HG02623 (cell line): ENCODE measurements at regions not wholly inside any gene's neighbourhood (a gene's known extent, or its start where the extent isn't known, plus 50 kb on each side); places are given as distances from the start of the nearest gene placed in this dataset.

Experiments
- ATAC-seq: cut with Tn5 transposase; IDR thresholded peaks from one replicate; pipeline ENCODE4 v1.9.1; 2021; ENCODE audit warnings: moderate library complexity; ENCODE audit not compliant: unreplicated experiment

DNA sequence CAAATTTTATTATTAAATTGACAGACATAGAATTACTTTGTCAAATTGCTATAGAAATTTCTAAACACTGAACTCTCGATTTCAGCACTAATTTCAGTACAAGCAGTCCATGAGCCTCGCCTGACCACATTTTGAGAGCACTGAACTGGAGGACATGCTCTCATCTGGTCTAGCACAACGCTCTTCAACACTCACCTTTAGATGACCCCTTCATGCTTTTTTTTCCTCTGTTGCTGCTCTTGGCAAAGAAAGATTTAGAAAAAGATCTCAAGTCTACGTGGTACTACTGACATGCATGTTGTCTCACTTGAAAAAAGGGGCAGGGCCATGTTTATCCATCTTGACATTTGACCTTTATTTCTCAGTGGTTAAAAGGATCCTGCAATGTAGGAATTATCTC is 981.5 kb downstream of the DIAPH3 start:
- no peak for ATAC-seq

DNA sequence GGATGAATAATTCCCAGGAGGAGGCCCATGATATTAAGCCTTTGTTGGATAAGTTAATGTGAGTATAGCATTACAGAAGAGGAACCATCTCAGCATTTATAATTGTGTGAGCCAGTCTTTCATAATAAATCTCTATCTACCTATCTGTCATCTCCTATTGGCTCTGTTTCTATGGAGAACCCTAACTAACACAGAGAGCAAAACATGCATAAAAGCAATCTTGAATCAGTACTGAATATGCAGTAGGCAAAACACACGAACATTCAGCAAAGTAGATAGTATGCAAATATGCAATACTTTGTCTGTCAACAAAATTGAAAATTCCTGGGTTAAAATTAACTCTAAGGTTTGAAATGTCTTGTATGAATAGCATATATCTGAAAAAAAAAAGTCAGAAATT is 966.3 kb downstream of the DIAPH3 start:
- ATAC-seq, result no peak

DNA sequence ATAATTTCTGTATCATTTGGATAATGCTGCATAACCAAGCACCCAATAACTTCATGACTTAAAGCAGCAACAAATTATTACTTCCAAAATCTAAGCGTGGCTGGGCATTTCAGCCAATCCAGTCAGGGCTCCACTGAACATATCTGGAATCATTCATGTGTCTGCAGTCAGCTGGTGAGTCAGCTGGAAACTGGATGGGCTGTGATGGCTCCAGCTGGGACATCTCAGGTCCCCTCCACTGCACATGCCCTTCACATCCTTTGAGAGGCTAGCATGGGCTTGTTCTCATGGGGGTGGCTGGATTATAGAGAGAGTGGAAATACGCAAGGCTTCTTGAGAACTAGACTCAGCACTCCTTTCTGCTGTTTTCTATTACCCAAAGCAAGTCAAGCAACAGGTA is 961.9 kb downstream of the DIAPH3 start:
- no peak for ATAC-seq

DNA sequence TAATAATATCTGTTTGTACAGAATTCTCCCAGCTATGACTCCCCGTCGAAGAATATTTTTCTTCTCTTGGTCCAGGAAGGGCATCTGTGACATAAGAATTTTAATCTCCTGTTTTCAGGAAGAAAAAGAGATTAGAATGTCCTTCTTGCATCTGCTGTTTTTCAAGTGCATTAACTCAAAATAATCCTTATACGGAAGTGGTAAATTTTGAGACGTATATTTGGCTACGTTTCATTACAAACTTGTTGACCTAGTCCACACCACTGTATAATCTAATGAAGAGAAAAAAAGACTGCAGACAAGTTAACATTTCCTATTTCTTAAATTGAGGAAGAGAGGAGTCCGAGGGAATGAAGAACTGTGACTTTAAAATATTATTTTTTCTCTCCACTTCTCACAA is 959.9 kb downstream of the DIAPH3 start:
- ATAC-seq, result no peak

DNA sequence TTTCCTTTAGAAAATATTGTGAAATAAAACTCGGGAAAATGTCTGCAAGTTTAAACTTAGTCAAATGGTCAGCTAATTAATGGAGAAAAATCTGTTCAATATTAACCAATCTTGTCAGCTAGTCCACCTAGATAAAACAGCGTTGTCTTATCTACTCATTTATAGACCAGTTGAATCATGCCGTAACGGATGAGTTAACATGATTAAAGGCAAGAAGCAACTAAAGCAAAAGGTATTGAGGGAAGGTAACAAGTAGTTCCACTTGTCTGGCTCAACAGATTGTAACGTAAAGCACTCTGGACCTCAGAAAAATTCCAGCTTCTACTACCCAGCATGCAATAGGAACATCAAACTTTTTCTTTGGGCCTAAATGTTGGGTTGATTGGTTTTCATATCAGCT is 958.2 kb downstream of the DIAPH3 start:
- ATAC-seq, result no peak

DNA sequence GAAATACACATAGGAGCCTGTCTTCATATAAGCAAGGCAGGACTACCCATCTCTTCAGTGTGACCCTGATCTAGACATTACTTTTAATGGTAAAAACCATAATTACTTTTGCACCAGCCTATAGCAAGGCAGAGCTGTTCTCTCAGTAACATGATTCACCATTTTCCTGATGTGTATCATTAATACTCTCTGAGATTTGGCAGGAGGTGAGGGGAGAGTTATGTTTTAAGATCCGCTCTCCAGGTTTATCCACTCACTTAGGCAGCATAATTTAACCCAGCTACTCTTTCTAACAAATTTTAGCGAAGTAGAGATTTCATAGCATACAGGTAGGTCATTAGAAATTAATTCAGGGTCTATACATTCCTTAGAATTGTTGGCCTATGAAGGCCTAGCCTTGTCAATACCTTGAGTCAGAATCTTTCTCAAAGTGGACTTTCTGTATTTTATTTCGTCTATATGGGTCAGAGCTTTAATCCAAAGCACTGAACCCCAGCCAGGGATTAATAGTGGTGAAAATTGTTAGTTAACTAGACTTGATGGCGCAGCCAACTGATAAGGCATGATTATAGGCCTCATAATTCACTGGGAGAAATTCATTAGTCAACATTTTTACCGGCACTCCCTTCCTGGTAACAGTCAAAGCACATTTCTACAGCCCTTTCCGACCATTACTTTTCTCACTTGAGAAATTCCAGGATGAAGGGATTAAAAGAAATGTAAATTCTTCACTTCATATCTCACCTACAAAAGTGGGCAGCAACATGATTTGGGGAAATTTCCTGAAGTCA is 955.1 kb downstream of the DIAPH3 start:
- ATAC-seq, result no peak

DNA sequence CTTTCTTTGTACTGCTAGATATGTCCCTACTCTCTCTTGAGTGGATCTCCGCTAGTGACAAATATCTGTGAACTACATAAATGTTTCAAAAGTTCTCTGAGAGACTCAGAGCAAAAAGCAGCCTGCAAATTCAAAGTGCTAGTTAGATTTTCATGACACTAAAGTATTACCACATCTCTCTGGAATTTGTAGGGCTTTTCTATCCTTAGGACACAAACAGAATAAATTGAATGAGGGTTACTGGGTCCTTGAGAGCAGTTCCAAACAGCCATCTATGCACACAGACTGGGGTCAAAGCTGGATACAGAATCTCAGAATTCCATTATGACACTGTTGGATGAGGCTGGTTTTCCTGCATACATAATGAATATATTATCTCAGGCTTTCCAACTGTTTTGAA is 953.2 kb downstream of the DIAPH3 start:
- no peak for ATAC-seq

DNA sequence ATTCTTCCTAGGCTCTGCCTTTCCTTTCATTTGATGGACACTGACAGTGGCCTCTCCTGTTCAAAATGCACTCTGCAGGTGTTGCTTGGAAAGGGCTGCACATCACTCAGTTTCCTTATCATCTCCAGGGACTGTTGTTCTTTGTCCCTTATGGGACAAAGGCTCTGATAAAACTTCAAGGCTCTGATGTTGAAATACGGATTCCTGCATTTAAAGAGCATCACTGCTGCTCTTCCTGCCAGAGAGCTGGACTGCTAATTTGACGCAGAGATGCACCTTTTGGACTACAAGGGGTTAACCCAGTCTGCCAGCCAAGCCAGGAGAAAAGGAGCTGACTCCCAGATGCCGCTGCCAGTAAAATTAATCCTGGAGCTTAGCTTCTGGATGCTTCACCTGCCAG is 952.1 kb downstream of the DIAPH3 start:
- ATAC-seq, result no peak

DNA sequence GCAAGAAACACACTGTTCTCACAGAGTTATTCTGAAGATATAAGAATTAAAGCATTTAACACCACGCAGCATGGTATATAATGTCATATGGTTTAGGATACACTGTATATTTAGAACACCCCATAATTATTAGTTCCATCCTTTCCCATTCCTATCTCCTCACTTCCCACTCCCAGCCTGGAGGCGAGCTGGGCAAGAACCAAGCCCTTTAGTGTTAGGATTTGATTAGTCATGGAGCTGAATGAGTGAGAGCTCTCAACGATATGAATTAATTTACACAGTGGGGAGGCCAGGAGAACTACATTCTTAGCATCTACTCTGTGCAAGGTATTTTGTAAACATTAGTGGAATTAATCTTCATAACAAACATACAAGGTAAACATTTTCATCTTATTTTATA is 934.3 kb downstream of the DIAPH3 start:
- ATAC-seq, result no peak

DNA sequence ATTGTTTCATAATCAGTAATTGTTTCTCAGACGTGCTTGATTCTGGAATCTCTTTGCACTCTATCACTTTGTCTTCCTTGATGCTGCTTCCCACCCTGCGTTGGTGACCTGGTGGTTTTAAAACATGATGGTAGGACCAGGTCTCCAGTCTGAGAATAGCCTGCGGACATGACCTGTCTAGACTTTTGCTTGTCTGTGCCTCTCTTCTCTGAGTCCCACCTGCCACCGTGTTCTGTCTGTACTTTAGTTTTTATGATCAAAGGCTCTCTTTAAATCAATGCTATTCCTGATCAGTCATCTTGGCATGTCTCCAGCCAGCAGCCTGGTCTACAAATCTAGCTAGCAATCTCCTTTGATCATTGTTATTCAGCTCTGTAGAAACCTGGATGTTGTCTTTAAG is 933.9 kb downstream of the DIAPH3 start:
- ATAC-seq, result no peak

DNA sequence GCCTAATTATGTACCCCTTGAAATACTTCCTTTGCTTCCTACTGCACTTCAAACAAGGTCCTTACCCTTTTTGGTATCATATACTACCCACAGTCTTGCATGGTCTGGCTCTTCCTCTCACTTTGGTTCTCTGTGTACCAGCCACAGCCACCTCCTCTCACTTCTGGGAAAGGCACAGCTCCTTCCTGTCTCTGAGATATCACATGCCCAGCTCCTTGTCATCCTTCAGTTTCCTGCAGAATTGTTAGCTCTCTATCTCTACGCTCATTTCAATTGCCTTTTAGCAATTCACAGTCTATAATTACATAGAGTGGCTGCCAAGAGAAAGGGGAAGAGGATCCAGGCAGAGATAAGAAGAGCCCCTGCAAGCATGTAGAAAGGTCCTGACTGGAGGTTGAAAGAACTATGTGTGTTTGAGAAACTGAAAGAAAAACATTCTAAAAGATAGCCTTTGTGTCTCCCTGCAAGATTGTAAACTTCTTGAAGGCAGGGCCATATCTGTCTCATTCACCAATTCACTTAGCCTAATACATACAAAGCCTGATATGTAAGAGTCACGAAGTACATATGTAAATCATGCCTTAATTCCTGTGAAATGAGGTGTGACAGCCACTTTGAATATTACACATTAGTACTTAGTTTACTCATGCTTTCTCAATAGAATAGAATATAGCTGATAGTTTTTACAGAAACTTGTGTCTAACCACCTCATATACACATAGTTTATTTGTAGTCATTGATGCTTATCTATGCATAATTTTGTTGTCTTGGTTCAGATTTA is 933.1 kb downstream of the DIAPH3 start:
- ATAC-seq, result no peak

DNA sequence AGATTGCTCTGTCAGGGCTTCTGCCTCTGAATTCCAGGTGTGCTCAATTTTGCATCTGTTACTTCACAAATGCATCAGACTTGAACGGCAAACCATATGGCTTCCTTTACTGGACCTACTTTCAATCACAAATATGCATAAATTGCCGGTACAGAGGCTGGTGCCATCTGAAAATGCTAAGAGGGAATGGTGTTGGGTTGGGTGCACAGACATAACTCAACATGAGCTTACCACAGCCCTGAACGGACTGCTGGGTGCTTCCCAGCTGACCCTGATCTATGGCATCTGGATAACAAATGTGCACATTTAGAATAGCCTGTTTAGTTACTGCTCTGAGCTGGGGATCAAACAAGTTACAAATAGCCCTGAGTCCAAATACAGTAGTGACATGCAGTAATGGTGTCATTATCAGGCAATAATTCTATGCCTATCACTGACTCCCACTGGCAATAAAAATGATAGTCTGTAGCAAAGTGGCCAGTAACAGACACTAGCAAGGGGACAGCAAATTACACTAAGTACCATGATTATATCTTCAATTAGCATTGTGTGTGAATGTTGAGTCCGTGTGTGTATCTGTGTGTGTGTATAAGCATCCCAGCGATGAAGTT is 927.3 kb downstream of the DIAPH3 start:
- no peak for ATAC-seq

DNA sequence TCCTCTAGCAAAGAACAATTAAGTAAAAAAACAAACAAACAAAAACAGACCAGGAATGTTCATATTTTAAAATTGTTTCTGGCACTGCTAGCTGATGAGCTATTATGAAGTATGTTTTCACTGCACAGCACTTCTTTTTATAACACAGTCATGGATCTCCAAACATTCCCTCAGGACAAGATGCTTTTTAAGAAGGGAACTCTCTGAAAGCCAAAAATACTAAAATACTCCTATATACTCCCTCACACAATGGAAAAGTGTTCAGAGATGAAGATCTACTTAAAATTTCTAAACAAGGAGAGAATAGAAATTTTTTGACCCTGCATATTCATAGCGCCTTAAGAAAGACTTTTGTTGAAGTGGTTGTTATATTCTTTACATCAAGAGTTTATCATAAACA is 926.8 kb downstream of the DIAPH3 start:
- no peak for ATAC-seq

DNA sequence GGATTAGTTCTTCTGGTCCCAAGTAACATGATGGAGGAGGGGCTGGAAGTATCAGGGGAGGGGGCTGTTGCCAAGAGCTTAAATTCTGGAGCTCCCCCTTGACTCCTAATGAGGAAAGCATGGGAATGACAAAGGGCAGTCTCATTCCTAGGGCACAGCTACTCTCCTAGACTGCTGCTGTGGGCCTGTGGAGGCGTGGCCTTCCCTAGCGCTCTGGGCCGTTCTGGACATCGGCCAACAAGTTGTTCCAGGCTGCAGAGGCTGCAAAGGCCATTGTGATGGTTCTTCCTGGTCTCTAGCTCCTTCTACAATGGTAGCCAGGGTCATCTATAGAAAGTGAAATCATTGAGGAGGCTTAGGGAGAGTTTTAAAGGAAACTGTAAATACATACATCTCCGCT is 916.6 kb downstream of the DIAPH3 start:
- ATAC-seq, result no peak

DNA sequence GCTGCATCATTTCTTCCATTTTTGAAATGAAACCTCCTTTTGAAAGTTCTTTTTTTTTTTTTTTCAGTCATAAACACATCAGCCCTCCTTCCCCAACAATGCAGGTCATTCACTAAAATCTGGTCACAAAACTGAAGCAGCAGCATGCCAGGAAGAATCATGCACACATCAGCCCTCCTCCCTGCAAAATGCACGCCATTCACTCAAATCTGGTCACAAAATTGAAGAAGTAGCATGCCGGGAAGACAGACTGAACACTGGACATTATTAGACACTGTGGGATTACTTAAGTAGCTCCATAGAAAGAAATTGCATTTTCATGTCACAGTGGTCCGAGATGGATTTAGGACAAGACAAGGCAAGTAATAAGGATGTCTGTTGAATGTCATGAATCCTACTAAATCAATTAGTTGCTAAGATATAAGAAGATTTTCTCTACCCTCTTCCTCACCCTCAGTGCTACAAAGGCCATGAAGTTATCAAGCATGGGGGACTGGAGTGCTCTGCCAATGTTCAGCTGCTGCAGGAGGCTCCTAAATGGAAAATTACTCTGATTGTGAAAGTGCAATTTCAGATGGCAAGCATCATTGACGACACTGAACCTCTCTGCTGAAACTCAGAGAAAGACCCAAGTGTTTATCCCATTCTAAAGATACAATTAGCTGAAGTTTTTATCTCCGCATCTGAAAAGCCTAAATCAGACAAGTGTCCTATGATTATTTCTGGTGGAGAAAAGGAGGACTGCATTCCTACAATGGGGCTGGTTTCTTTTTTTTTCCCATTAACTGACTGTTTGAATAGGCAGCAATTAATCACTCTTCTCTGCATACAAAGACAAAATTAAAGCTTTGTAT is 913.2 kb downstream of the DIAPH3 start:
- ATAC-seq, result no peak

DNA sequence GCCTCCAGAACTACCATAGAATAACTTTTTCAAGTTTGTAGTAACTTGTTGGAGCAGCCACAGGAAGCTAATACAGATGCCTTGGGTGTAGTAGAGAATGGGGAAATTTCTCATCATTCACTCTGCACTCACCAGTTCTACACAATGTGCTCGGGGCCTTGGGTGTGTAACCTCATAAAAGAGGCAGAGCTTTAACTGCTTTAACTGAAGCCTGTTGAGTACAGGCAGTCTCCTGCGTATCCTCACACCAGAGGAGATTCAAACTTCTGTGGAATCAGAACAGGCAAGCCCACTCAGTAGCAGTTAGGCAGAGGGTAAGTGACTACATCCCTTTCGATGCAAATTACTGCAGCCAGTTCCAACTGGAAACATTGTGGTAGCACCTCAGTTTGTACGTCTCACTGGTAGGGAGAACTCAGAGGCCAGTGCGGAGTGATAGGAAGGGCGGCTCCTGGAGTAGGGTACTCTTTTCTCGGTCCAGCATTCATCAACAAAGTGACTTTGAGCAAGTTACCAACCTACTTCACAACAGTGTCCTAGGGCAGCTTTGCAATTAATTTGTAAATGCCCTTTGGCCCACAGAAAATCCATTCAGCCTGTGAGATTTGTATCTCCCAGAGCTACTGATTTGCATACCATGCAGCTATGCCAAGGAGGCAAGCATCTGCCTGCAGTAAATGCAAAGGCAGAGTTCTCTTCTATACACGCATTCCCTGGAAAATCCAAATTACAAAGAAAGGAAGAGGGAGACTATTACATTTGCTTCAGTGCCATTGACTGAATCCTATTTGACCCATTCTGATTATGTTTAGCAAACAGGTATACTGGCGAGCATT is 904.3 kb downstream of the DIAPH3 start:
- no peak for ATAC-seq

DNA sequence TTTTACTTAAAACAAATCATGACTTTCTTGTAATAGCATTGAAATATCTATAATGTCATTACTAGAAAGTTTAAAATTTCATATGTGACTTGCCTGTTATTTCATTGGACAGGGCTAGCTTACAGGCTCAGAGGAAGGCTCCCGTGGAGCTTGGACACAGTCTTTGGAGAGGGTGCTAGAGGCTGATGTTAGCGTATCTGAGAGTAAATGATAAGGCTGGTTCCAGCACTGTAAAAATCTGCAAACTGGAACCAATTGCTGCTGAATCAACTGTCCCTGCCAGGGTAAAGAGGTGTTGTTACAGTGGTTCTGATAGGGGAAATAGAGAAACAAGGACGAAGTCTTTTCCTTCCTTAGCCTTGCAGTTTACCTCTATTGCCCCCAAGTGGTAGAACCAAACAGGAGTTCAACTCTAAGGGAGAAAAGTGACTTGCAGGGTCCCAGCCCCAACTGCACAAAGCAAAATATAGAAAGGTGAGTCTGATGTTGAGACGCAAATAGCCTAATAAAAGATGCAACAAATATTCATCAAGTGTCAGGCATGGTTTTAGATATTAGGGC is 901.7 kb downstream of the DIAPH3 start:
- no peak for ATAC-seq

DNA sequence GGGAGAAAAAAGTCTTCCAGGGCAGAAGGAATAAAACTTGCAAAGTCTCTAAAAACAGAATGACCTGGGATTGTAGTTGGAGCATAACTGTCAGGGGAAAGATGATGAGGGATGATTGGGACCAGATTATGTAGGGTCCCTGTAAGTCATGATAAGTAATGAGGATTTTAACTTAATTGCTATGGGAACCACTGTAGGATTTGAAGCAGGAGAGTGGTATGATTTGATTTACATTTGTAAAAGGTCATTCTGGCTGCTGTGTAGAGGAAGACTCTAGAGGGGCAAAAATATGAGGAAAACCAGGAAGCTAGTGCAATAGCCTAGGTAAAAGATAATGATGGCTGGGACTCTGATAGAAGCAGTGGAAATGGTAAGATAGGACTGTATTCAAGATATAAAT is 900.2 kb downstream of the DIAPH3 start:
- no peak for ATAC-seq

DNA sequence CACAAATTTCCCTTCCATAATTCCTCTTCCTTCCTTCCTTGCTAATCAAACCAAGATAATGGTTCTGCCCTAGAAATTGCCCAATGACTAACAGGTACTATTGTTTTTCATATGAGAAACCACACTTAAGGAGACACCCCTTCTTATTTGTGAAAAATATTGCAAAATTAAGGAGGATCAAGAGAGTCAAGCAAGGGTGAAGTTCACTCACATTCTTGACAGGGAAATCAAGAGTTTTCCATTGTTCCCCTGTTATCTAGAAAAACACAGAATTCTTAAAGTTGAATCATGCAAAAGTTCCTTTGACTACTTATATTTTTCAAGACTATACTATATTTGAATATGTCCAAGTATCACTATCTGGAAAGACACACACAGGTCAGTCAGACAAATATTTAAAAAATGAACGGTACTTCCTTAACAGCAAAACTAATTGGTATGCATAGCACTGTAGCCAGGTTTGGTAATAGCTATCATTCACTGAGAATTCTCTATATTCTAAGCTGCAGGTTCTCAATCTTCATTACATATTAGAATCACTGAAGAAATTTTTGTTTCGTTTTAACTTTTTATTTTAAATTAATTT is 897.2 kb downstream of the DIAPH3 start:
- ATAC-seq, result no peak

DNA sequence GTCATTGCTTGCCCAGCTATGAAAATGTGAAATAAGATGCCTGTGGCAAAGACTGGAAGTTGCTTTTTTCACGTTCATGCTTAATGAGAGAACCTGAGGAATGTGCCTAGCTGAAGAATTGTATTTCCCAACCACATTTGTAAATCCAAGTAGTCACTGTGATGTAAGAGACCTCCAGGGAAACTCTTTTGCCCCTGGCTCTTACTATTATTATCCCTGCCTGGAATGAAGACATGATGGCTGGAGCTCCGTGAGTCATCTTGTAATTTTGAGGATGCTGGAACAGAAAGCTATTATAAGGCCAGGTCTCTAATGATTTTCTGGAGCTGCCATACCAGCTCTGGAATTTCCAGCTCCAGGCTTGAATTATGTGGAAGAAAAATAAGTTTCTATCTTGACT is 894.3 kb downstream of the DIAPH3 start:
- no peak for ATAC-seq
